GM04503 (cell line): ENCODE measurements at regions not wholly inside any gene's neighbourhood (a gene's known extent, or its start where the extent isn't known, plus 50 kb on each side); places are given as distances from the start of the nearest gene placed in this dataset.
"Not testable (repeated sequence)": the region's sequence is repeated elsewhere in the genome, so short reads cannot be mapped to it uniquely, and the experiment has no call there.

Experiments
- DNase-seq: peaks from one replicate; pipeline ENCODE4 v3.0.0-alpha.2; 2012; ENCODE audit warnings: low read depth

- DNase-seq = peak; percentile 53
Observed at GRCh38 chr6:84581494-84582259, 182.7 kb downstream of the TBX18 start.

- DNase-seq = no peak
Observed at GRCh38 chr6:84579404-84579803, 185.0 kb downstream of the TBX18 start.

GRCh38 chr6:84576029-84576428, 188.4 kb downstream of the TBX18 start:
- no peak for DNase-seq

GRCh38 chr6:84575264-84575663, 189.1 kb downstream of the TBX18 start:
- DNase-seq = peak; percentile 45

- no peak for DNase-seq
Observed at GRCh38 chr6:84569882-84570281, 194.5 kb downstream of the TBX18 start.

- no peak for DNase-seq
Observed at GRCh38 chr6:84568971-84569370, 195.4 kb downstream of the TBX18 start.

GRCh38 chr6:84565718-84566117, 198.7 kb downstream of the TBX18 start:
- not testable (repeated sequence) for DNase-seq

- no peak for DNase-seq
Observed at GRCh38 chr6:84560436-84561390, 203.7 kb downstream of the TBX18 start.

- DNase-seq = no peak
Observed at GRCh38 chr6:84556541-84557335, 207.7 kb downstream of the TBX18 start.

GRCh38 chr6:84554706-84555105, 209.7 kb downstream of the TBX18 start:
- DNase-seq = no peak

GRCh38 chr6:84554074-84554473, 210.3 kb downstream of the TBX18 start:
- peak; percentile 40 for DNase-seq

- DNase-seq = no peak
Observed at GRCh38 chr6:84553527-84553926, 210.9 kb downstream of the TBX18 start.

- DNase-seq = no peak
Observed at GRCh38 chr6:84551797-84552196, 212.6 kb downstream of the TBX18 start.

- no peak for DNase-seq
Observed at GRCh38 chr6:84549917-84550316, 214.5 kb downstream of the TBX18 start.

GRCh38 chr6:84547341-84547801, 217.0 kb downstream of the TBX18 start:
- DNase-seq = no peak

- peak; percentile 87 for DNase-seq
Observed at GRCh38 chr6:84546427-84546914, 217.9 kb downstream of the TBX18 start.

- no peak for DNase-seq
Observed at GRCh38 chr6:84539122-84539856, 225.1 kb downstream of the TBX18 start.

GRCh38 chr6:84536885-84537638, 227.3 kb downstream of the TBX18 start:
- no peak for DNase-seq

- no peak for DNase-seq
Observed at GRCh38 chr6:84528201-84528600, 236.2 kb downstream of the TBX18 start.

- DNase-seq = no peak
Observed at GRCh38 chr6:84526631-84527030, 237.8 kb downstream of the TBX18 start.
